SK-N-SH (cell line): ENCODE measurements at regions not wholly inside any gene's neighbourhood (a gene's known extent, or its start where the extent isn't known, plus 50 kb on each side); places are given as distances from the start of the nearest gene placed in this dataset.

Experiments used
- CTCF ChIA-PET: fragments of 300-600, 350-600 bp; formaldehyde crosslinking; extraction: SDS; loops from one replicate; lab custom pipeline; 2021; lab: Yijun Ruan, JAX
- POLR2A ChIA-PET: fragments of 350-600 bp; sonication (Branson Sonifier 250); formaldehyde crosslinking; extraction: SDS; loops from one replicate; lab custom pipeline; 2020; ENCODE audit warnings: antibody characterized with exemption, inconsistent platforms; lab: Yijun Ruan, JAX
- DNase-seq: peaks from one replicate; pipeline ENCODE4 v3.0.0; 2012
- H2AFZ ChIP-seq: fragments of 200-600 bp; sonication (generic); 2 replicates; pipeline ENCODE4 v1.8.1; 2016; ENCODE audit warnings: antibody characterized with exemption, mild to moderate bottlenecking, low read depth
- H3F3A ChIP-seq: fragments of 200-600 bp; sonication (generic); replicated peaks from 2 replicates; pipeline ENCODE3; 2016; ENCODE audit warnings: antibody characterized with exemption, mild to moderate bottlenecking; ENCODE audit not compliant: insufficient read depth
- H3K27ac ChIP-seq, 2 experiments: fragments of 200-500 bp in 1 of 2; fragments of 200-600 bp in 1 of 2; sonication (Bioruptor generic) in 1 of 2; sonication (generic), shearing (Covaris generic) in 1 of 2; 2 replicates each; pipeline versions ENCODE4 v1.5.1 to v1.6.1; 2014 to 2016; ENCODE audit warnings: low read depth in 2 of 2, inconsistent platforms in 1 of 2, low read length in 1 of 2, mild to moderate bottlenecking in 1 of 2, mixed read lengths in 1 of 2
- H3K27me3 ChIP-seq: fragments of 200-600 bp; sonication (generic), shearing (Covaris generic); 2 replicates; pipeline ENCODE4 v1.6.1; 2016; ENCODE audit warnings: mixed run types; ENCODE audit not compliant: insufficient read depth
- H3K36me3 ChIP-seq, 2 experiments: fragments of 200-500 bp in 1 of 2; fragments of 200-600 bp in 1 of 2; sonication (Bioruptor generic) in 1 of 2; sonication (generic) in 1 of 2; replicated peaks in 1 of 2; 2 replicates each; pipeline versions ENCODE3 to v1.5.1; 2014 to 2016; ENCODE audit warnings: low read length in 1 of 2, mild to moderate bottlenecking in 1 of 2; ENCODE audit not compliant: insufficient read depth in 2 of 2, control insufficient read depth in 1 of 2
- H3K4me1 ChIP-seq, 2 experiments: fragments of 200-500 bp in 1 of 2; fragments of 200-600 bp in 1 of 2; sonication (Bioruptor generic) in 1 of 2; sonication (generic), shearing (Covaris generic) in 1 of 2; 2 replicates each; pipeline versions ENCODE4 v1.5.1 to v1.6.1; 2014 to 2016; ENCODE audit warnings: low read depth in 1 of 2, low read length in 1 of 2, mixed run types in 1 of 2; ENCODE audit not compliant: insufficient read depth in 2 of 2, control insufficient read depth in 1 of 2
- H3K4me2 ChIP-seq: fragments of 200-600 bp; sonication (generic), shearing (Covaris generic); 2 replicates; pipeline ENCODE4 v1.6.1; 2017; ENCODE audit warnings: mixed run types
- H3K4me3 ChIP-seq, 2 experiments: fragments of 200-500 bp in 1 of 2; fragments of 200-600 bp in 1 of 2; sonication (Bioruptor generic) in 1 of 2; sonication (generic), shearing (Covaris generic) in 1 of 2; 2 replicates each; pipeline versions ENCODE4 v1.5.1 to v1.8.1; 2014 to 2016; ENCODE audit warnings: low read depth in 2 of 2, inconsistent platforms in 1 of 2, low read length in 1 of 2, mild to moderate bottlenecking in 1 of 2, mixed read lengths in 1 of 2, moderate library complexity in 1 of 2
- H3K79me2 ChIP-seq: fragments of 200-600 bp; sonication (generic); 2 replicates; pipeline ENCODE4 v1.8.1; 2017; ENCODE audit warnings: mild to moderate bottlenecking; ENCODE audit not compliant: insufficient read depth
- H3K9ac ChIP-seq: fragments of 200-600 bp; sonication (generic); 2 replicates; pipeline ENCODE4 v1.6.1; 2017; ENCODE audit warnings: mixed run types
- H3K9me2 ChIP-seq: fragments of 200-600 bp; sonication (generic); 2 replicates; pipeline ENCODE4 v1.6.1; 2017; ENCODE audit warnings: mixed run types
- H3K9me3 ChIP-seq: fragments of 200-600 bp; sonication (generic); 2 replicates; pipeline ENCODE4 v1.6.1; 2017; ENCODE audit warnings: mixed run types, mild to moderate bottlenecking, moderate library complexity
- H4K20me1 ChIP-seq: fragments of 200-600 bp; sonication (generic); 2 replicates; pipeline ENCODE4 v1.6.1; 2017; ENCODE audit warnings: mild to moderate bottlenecking, mixed run types; ENCODE audit not compliant: insufficient read depth
- CHD2 ChIP-seq: fragments of 150-350 bp; IDR thresholded peaks from 2 replicates; pipeline ENCODE4 v1.6.1; 2018; ENCODE audit warnings: low read length; ENCODE audit not compliant: partially characterized antibody
- EP300 ChIP-seq, 2 experiments: IDR thresholded peaks; 2 replicates each; pipeline versions ENCODE4 v1.4.0 to v1.6.1; 2012; ENCODE audit warnings: borderline replicate concordance in 1 of 2, low read depth in 1 of 2, low read length in 1 of 2
- EZH2phosphoT487 ChIP-seq: fragments of 200-600 bp; sonication (generic); IDR thresholded peaks from 2 replicates; pipeline ENCODE4 v1.6.1; 2017; ENCODE audit warnings: low read depth, mixed run types, mild to moderate bottlenecking, antibody characterized with exemption, moderate library complexity, borderline replicate concordance
- FOSL2 ChIP-seq: IDR thresholded peaks from 2 replicates; pipeline ENCODE4 v1.4.0; 2012; ENCODE audit warnings: low read depth, mild to moderate bottlenecking, moderate library complexity, borderline replicate concordance
- FOXJ3 ChIP-seq: sonication (generic); formaldehyde crosslinking; IDR thresholded peaks from 2 replicates; pipeline ENCODE4 v1.5.1; 2020; ENCODE audit warnings: mild to moderate bottlenecking, missing genetic modification reagents
- FOXM1 ChIP-seq: IDR thresholded peaks from 2 replicates; pipeline ENCODE4 v1.4.0; 2012; ENCODE audit warnings: low read depth, mild to moderate bottlenecking
- GABPA ChIP-seq: IDR thresholded peaks from 2 replicates; pipeline ENCODE4 v1.4.0; 2012; ENCODE audit warnings: low read depth, mild to moderate bottlenecking
- JUND ChIP-seq: IDR thresholded peaks from 2 replicates; pipeline ENCODE4 v1.4.0; 2012
- MEF2A ChIP-seq: IDR thresholded peaks from 2 replicates; pipeline ENCODE4 v1.4.0; 2012; ENCODE audit warnings: low read depth, borderline replicate concordance
- MXI1 ChIP-seq: IDR thresholded peaks from 2 replicates; pipeline ENCODE4 v1.6.1; 2012; ENCODE audit warnings: mild to moderate bottlenecking, low read depth, low read length, improper control_type of control experiment
- NFIC ChIP-seq: IDR thresholded peaks from 2 replicates; pipeline ENCODE4 v1.4.0; 2012; ENCODE audit warnings: borderline replicate concordance
- NRF1 ChIP-seq: IDR thresholded peaks from 2 replicates; pipeline ENCODE4 v1.6.1; 2012; ENCODE audit warnings: low read depth, mild to moderate bottlenecking, low read length
- POLR2AphosphoS5 ChIP-seq: IDR thresholded peaks from 2 replicates; pipeline ENCODE4 v1.6.1; 2012; ENCODE audit warnings: low read depth, low read length
- RAD21 ChIP-seq: IDR thresholded peaks from 2 replicates; pipeline ENCODE4 v1.6.1; 2012; ENCODE audit warnings: mild to moderate bottlenecking, low read length
- SMC3 ChIP-seq: IDR thresholded peaks from 2 replicates; pipeline ENCODE4 v1.6.1; 2012; ENCODE audit warnings: low read depth, low read length, improper control_type of control experiment
- TEAD4 ChIP-seq: IDR thresholded peaks from 2 replicates; pipeline ENCODE4 v1.4.0; 2012; ENCODE audit warnings: mild to moderate bottlenecking, borderline replicate concordance; ENCODE audit not compliant: insufficient read depth
- USF1 ChIP-seq: IDR thresholded peaks from 2 replicates; pipeline ENCODE4 v1.4.0; 2012; ENCODE audit warnings: low read depth, borderline replicate concordance
- YY1 ChIP-seq: IDR thresholded peaks from 2 replicates; pipeline ENCODE4 v1.4.0; 2012; ENCODE audit warnings: low read depth, mild to moderate bottlenecking
- WGBS: methylation state at CpG from one replicate; pipeline ENCODE4 v1.1.6; 2017; ENCODE audit warnings: low lambda C conversion rate; 5-methylcytosine and 5-hydroxymethylcytosine counted together
- TF ChIP-seq, protein P1 (sequence below): IDR thresholded peaks from 2 replicates; pipeline ENCODE4; 2012
- TF ChIP-seq, protein P2 (sequence below): fragments of 150-350 bp; IDR thresholded peaks from 2 replicates; pipeline ENCODE4 v1.6.1; 2017; ENCODE audit warnings: antibody characterized with exemption, low read length, low read depth, borderline replicate concordance
- TF ChIP-seq, protein P3 (sequence below): fragments of 150-350 bp; IDR thresholded peaks from 2 replicates; pipeline ENCODE4 v1.6.1; 2016; ENCODE audit warnings: mild to moderate bottlenecking, low read depth, low read length

GRCh38 chr9:2478421-2478820, 143.2 kb upstream of the VLDLR start:
- 51% methylated on average over 3 of the region's 3 CpGs for WGBS
- no peak overlapping the region for H3K9ac ChIP-seq
- no peaks in the 10 kb centered on the region for H3K9me3 ChIP-seq
- H2AFZ ChIP-seq, result no peak overlapping the region
- ChIA-PET POLR2A (no interaction called here), CTCF (interaction anchor here (0.9 kb wide), 1 partner anchor 9 kb away, joined by 4 read pairs; no protein-coding TSS in a partner anchor)
- H3K4me3 ChIP-seq, result no peak overlapping the region
- TF ChIP-seq FOXM1 (no peak), FOSL2 (no peak), NFIC (no peak), MEF2A (no peak), USF1 (no peak), MXI1 (no peak), YY1 (no peak), POLR2AphosphoS5 (no peak), NRF1 (no peak)
- TF ChIP-seq, protein P1, sequence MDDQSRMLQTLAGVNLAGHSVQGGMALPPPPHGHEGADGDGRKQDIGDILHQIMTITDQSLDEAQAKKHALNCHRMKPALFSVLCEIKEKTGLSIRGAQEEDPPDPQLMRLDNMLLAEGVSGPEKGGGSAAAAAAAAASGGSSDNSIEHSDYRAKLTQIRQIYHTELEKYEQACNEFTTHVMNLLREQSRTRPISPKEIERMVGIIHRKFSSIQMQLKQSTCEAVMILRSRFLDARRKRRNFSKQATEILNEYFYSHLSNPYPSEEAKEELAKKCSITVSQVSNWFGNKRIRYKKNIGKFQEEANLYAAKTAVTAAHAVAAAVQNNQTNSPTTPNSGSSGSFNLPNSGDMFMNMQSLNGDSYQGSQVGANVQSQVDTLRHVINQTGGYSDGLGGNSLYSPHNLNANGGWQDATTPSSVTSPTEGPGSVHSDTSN, result no peak
- TF ChIP-seq, protein P2, sequence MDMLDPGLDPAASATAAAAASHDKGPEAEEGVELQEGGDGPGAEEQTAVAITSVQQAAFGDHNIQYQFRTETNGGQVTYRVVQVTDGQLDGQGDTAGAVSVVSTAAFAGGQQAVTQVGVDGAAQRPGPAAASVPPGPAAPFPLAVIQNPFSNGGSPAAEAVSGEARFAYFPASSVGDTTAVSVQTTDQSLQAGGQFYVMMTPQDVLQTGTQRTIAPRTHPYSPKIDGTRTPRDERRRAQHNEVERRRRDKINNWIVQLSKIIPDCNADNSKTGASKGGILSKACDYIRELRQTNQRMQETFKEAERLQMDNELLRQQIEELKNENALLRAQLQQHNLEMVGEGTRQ, result no peak
- H3K79me2 ChIP-seq, result no peaks in the 10 kb centered on the region
- no peaks in the 10 kb centered on the region for H3F3A ChIP-seq
- H3K4me2 ChIP-seq, result no peak overlapping the region
- no peaks in the 10 kb centered on the region for H4K20me1 ChIP-seq
- no peaks in the 10 kb centered on the region for H3K27me3 ChIP-seq
- H3K9me2 ChIP-seq, result no peaks in the 10 kb centered on the region
- DNase-seq, result no peak
- peaks cover 0 to 10% of the 10 kb centered on the region in 2 experiments; a peak in 2 of 4 replicates for H3K4me1 ChIP-seq
- peak overlapping the region in 1 of 2 experiments; percentile 1; a peak in 2 of 4 replicates for H3K27ac ChIP-seq
- no peaks in the 10 kb centered on the region for H3K36me3 ChIP-seq

- Histone ChIP-seq H3K4me3 (no peak overlapping the region), H3K4me1 (peaks cover 0 to 10% of the 10 kb centered on the region in 2 experiments; a peak in 2 of 4 replicates), H4K20me1 (no peaks in the 10 kb centered on the region), H3K36me3 (no peaks in the 10 kb centered on the region), H3F3A (no peaks in the 10 kb centered on the region), H3K27ac (no peak overlapping the region), H2AFZ (no peak overlapping the region), H3K79me2 (no peaks in the 10 kb centered on the region), H3K9ac (no peak overlapping the region), H3K9me2 (no peaks in the 10 kb centered on the region), H3K27me3 (no peaks in the 10 kb centered on the region), H3K9me3 (no peaks in the 10 kb centered on the region), H3K4me2 (no peak overlapping the region)
- CTCF ChIA-PET, result interaction anchor here (1.0 kb wide), 1 partner anchor 367 kb away, joined by 3 read pairs; no protein-coding TSS in a partner anchor
- TF ChIP-seq JUND, result no peak
- no peak for TF ChIP-seq EZH2phosphoT487
- TF ChIP-seq NFIC, result no peak
- no peak for TF ChIP-seq GABPA
- no peak for TF ChIP-seq RAD21
- TF ChIP-seq FOXJ3 (CRISPR knock-in tag), result no peak
- TF ChIP-seq CHD2, result no peak
- TF ChIP-seq EP300 (IDR thresholded peaks at IDR 0.05; ENCODE audit: borderline replicate concordance in 1 of 2, low read depth in 1 of 2, low read length in 1 of 2), result no peak
- TF ChIP-seq, protein P3, sequence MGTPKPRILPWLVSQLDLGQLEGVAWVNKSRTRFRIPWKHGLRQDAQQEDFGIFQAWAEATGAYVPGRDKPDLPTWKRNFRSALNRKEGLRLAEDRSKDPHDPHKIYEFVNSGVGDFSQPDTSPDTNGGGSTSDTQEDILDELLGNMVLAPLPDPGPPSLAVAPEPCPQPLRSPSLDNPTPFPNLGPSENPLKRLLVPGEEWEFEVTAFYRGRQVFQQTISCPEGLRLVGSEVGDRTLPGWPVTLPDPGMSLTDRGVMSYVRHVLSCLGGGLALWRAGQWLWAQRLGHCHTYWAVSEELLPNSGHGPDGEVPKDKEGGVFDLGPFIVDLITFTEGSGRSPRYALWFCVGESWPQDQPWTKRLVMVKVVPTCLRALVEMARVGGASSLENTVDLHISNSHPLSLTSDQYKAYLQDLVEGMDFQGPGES, result no peak
- TF ChIP-seq TEAD4, result no peak
- no peak for TF ChIP-seq SMC3
- WGBS, result 67% methylated on average over 2 of the region's 2 CpGs
- peak; percentile 25 for DNase-seq
- POLR2A ChIA-PET, result no interaction called here
These were observed 142.5 kb upstream of the VLDLR start for GRCh38 chr9:2479056-2479565.
